A549 (cell line): ENCODE measurements at regions not wholly inside any gene's neighbourhood (a gene's known extent, or its start where the extent isn't known, plus 50 kb on each side); places are given as distances from the start of the nearest gene placed in this dataset.

Experiments used
- CTCF ChIP-seq: fragments of >200 bp; sonication (Bioruptor Twin); formaldehyde crosslinking; IDR thresholded peaks from 3 replicates; pipeline ENCODE4 v1.5.1; 2016
- HDAC2 ChIP-seq: fragments of 200-600 bp; sonication (generic); IDR thresholded peaks from 2 replicates; pipeline ENCODE4 v1.6.1; 2016
- NR3C1 ChIP-seq: fragments of >200 bp; sonication (Bioruptor Twin); formaldehyde crosslinking; IDR thresholded peaks from 3 replicates; pipeline ENCODE4 v1.6.1; 2017
- PBX3 ChIP-seq: IDR thresholded peaks from 2 replicates; pipeline ENCODE4 v1.6.1; 2012

GRCh38 chr6:14754751-14755513 is 490.9 kb upstream of the JARID2 start:
- no peak for TF ChIP-seq NR3C1
- no peak for TF ChIP-seq CTCF
- no peak for TF ChIP-seq HDAC2
- TF ChIP-seq PBX3, result no peak
